ENCODE measurements at regions not wholly inside any gene's neighbourhood (a gene's known extent, or its start where the extent isn't known, plus 50 kb on each side); places are given as distances from the start of the nearest gene placed in this dataset.

GRCh38 chr3:64385277-64385676 is 160.0 kb upstream of the PRICKLE2 start:
- DNase-seq, result no peak
- TF ChIP-seq, protein P1, sequence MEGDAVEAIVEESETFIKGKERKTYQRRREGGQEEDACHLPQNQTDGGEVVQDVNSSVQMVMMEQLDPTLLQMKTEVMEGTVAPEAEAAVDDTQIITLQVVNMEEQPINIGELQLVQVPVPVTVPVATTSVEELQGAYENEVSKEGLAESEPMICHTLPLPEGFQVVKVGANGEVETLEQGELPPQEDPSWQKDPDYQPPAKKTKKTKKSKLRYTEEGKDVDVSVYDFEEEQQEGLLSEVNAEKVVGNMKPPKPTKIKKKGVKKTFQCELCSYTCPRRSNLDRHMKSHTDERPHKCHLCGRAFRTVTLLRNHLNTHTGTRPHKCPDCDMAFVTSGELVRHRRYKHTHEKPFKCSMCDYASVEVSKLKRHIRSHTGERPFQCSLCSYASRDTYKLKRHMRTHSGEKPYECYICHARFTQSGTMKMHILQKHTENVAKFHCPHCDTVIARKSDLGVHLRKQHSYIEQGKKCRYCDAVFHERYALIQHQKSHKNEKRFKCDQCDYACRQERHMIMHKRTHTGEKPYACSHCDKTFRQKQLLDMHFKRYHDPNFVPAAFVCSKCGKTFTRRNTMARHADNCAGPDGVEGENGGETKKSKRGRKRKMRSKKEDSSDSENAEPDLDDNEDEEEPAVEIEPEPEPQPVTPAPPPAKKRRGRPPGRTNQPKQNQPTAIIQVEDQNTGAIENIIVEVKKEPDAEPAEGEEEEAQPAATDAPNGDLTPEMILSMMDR (IDR thresholded peaks at IDR 0.05), result no peak
- no peaks in the 10 kb centered on the region for H3K36me3 ChIP-seq (ENCODE audit: low read depth)
- H3K9me3 ChIP-seq, result no peaks in the 10 kb centered on the region
- H3K4me1 ChIP-seq (ENCODE audit: low read depth), result no peaks in the 10 kb centered on the region
- ATAC-seq, result no peak
- H3K4me3 ChIP-seq, result no peak overlapping the region
- intact Hi-C loops (cut with DNase I, micrococcal nuclease), result no loop called here

GRCh38 chr3:64384561-64384960 is 159.3 kb upstream of the PRICKLE2 start:
- no peaks in the 10 kb centered on the region for H3K36me3 ChIP-seq (ENCODE audit: low read depth)
- DNase-seq (no peak), ATAC-seq (no peak)
- intact Hi-C loops (cut with DNase I, micrococcal nuclease), result no loop called here
- H3K9me3 ChIP-seq, result no peaks in the 10 kb centered on the region
- TF ChIP-seq, protein P1 (IDR thresholded peaks at IDR 0.05), result no peak
- no peaks in the 10 kb centered on the region for H3K4me1 ChIP-seq (ENCODE audit: low read depth)
- no peak overlapping the region for H3K4me3 ChIP-seq

GRCh38 chr3:64382153-64382552 is 156.9 kb upstream of the PRICKLE2 start:
- no peak for DNase-seq
- TF ChIP-seq, protein P1 (IDR thresholded peaks at IDR 0.05), result no peak
- H3K9me3 ChIP-seq, result no peaks in the 10 kb centered on the region
- H3K4me3 ChIP-seq, result no peak overlapping the region
- no peak for ATAC-seq
- no peaks in the 10 kb centered on the region for H3K4me1 ChIP-seq (ENCODE audit: low read depth)
- no peaks in the 10 kb centered on the region for H3K36me3 ChIP-seq (ENCODE audit: low read depth)
- intact Hi-C loops (cut with DNase I, micrococcal nuclease), result no loop called here

GRCh38 chr3:64381367-64381766 is 156.1 kb upstream of the PRICKLE2 start:
- intact Hi-C loops (cut with DNase I, micrococcal nuclease), result no loop called here
- Histone ChIP-seq H3K9me3 (no peaks in the 10 kb centered on the region), H3K4me1 (ENCODE audit: low read depth) (no peaks in the 10 kb centered on the region), H3K4me3 (no peak overlapping the region), H3K36me3 (ENCODE audit: low read depth) (no peaks in the 10 kb centered on the region)
- ATAC-seq (no peak), DNase-seq (no peak)
- TF ChIP-seq, protein P1 (IDR thresholded peaks at IDR 0.05), result no peak

- Histone ChIP-seq H3K4me1 (ENCODE audit: low read depth) (no peaks in the 10 kb centered on the region), H3K36me3 (ENCODE audit: low read depth) (no peaks in the 10 kb centered on the region), H3K4me3 (no peak overlapping the region), H3K9me3 (peaks cover 2% of the 10 kb centered on the region)
- DNase-seq, result no peak
- TF ChIP-seq, protein P1 (IDR thresholded peaks at IDR 0.05), result no peak
- intact Hi-C loops (cut with DNase I, micrococcal nuclease), result no loop called here
- ATAC-seq, result no peak
Measured at GRCh38 chr3:64380546-64380945, 155.3 kb upstream of the PRICKLE2 start.

DNA sequence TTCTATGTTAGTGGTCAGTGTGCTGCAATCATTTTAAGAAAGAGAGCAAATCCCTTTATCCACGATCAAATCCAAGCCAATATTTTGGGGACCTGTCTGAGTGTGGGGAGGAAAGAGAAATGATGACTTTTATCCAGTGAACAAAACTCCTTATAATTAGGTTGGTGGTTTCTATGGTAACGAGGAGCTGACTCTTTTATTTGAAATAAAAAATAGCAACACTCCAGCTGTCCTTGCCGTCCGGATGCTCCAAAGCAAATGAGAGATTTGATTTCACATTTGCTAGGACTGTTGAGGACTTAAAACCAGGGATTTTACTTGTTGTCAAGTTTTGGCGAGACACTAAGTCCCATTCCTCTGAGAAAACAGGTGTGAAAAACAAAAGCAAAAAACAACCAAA is 154.0 kb upstream of the PRICKLE2 start:
- H3K4me1 ChIP-seq (ENCODE audit: low read depth), result no peaks in the 10 kb centered on the region
- peaks cover 4% of the 10 kb centered on the region for H3K9me3 ChIP-seq
- H3K36me3 ChIP-seq (ENCODE audit: low read depth), result no peaks in the 10 kb centered on the region
- no peak overlapping the region for H3K4me3 ChIP-seq
- no peak for ATAC-seq
- no peak for DNase-seq
- intact Hi-C loops (cut with DNase I, micrococcal nuclease), result no loop called here
- TF ChIP-seq, protein P1 (IDR thresholded peaks at IDR 0.05), result no peak

All from mucosa of descending colon (tissue), 3 donors.